ENCODE measurements at regions not wholly inside any gene's neighbourhood (a gene's known extent, or its start where the extent isn't known, plus 50 kb on each side); places are given as distances from the start of the nearest gene placed in this dataset.

DNA sequence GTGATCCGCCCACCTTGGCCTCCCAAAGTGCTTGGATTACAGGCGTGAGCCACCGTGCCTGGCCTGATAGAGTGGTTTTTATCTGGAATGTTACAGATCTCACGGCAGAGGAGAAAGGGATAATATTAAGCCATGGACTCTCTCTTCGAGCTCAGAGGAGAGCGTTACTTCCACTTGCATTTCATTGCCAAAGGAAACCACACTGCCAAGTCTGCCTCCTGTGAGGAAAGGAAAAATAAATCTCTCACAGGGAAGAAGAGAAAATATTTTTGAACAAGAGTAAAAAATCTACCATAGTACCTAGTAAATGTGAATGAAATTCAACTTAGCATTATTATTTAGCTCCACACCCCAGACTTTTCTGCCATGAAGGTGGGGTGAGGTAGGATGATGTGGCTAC, 319.2 kb upstream of the PRICKLE1 start:
- TF ChIP-seq CTCF (conservative IDR thresholded peaks at IDR 0.05 in 1 of 2, IDR thresholded peaks at IDR 0.05 in 1 of 2; ENCODE audit: low read depth in 1 of 2, low read length in 2 of 2): no peak
- no peak for TF ChIP-seq EZH2 (IDR thresholded peaks at IDR 0.05; ENCODE audit: low read length, missing control alignments)

Measured in fibroblast of lung (primary cell).